COLO668 (cell line): ENCODE measurements at regions not wholly inside any gene's neighbourhood (a gene's known extent, or its start where the extent isn't known, plus 50 kb on each side); places are given as distances from the start of the nearest gene placed in this dataset.
"Not testable (repeated sequence)": the region's sequence is repeated elsewhere in the genome, so short reads cannot be mapped to it uniquely, and the experiment has no call there.

Experiments used
- DNase-seq: peaks from one replicate; lab custom pipeline; 2025; ENCODE audit not compliant: unreplicated experiment; lab: John Stamatoyannopoulos, UW

- no peak for DNase-seq
Observed at GRCh38 chrX:110511238-110511637, 152.6 kb downstream of the RTL9 start.

- no peak for DNase-seq
Observed at GRCh38 chrX:110512341-110512740, 153.7 kb downstream of the RTL9 start.

GRCh38 chrX:110514509-110514908 is 155.9 kb downstream of the RTL9 start:
- DNase-seq = no peak

- DNase-seq = no peak
Observed at GRCh38 chrX:110519501-110519900, 160.9 kb downstream of the RTL9 start.

GRCh38 chrX:110519906-110520452 is 161.3 kb downstream of the RTL9 start:
- DNase-seq = no peak

GRCh38 chrX:110520652-110521051 is 162.0 kb downstream of the RTL9 start:
- DNase-seq = not testable (repeated sequence)

GRCh38 chrX:110531873-110532580 is 173.4 kb downstream of the RTL9 start:
- no peak for DNase-seq

GRCh38 chrX:110532581-110532931 is 173.9 kb downstream of the RTL9 start:
- DNase-seq = no peak

- no peak for DNase-seq
Observed at GRCh38 chrX:110536816-110537215, 178.2 kb downstream of the RTL9 start.

GRCh38 chrX:110541266-110541665 is 182.6 kb downstream of the RTL9 start:
- DNase-seq = no peak

GRCh38 chrX:110550854-110551253 is 192.2 kb downstream of the RTL9 start:
- DNase-seq = not testable (repeated sequence)

GRCh38 chrX:110557864-110558263 is 199.2 kb downstream of the RTL9 start:
- DNase-seq = no peak

GRCh38 chrX:110558406-110558805 is 199.8 kb downstream of the RTL9 start:
- no peak for DNase-seq

- DNase-seq = no peak
Observed at GRCh38 chrX:110561034-110561433, 202.4 kb downstream of the RTL9 start.

GRCh38 chrX:110563282-110563681 is 204.6 kb downstream of the RTL9 start:
- DNase-seq = no peak

- DNase-seq = no peak
Observed at GRCh38 chrX:110568441-110568840, 209.8 kb downstream of the RTL9 start.

- DNase-seq = no peak
Observed at GRCh38 chrX:110569506-110569905, 210.9 kb downstream of the RTL9 start.

- no peak for DNase-seq
Observed at GRCh38 chrX:110578270-110578669, 217.3 kb downstream of the CHRDL1 start.

- no peak for DNase-seq
Observed at GRCh38 chrX:110584083-110584482, 211.5 kb downstream of the CHRDL1 start.

GRCh38 chrX:110588164-110588563 is 207.5 kb downstream of the CHRDL1 start:
- DNase-seq = no peak

- no peak for DNase-seq
Observed at GRCh38 chrX:110588853-110589252, 206.8 kb downstream of the CHRDL1 start.

GRCh38 chrX:110600745-110601310 is 194.8 kb downstream of the CHRDL1 start:
- DNase-seq = no peak

- no peak for DNase-seq
Observed at GRCh38 chrX:110614596-110614995, 181.0 kb downstream of the CHRDL1 start.
